HepG2 (cell line): ENCODE measurements at regions not wholly inside any gene's neighbourhood (a gene's known extent, or its start where the extent isn't known, plus 50 kb on each side); places are given as distances from the start of the nearest gene placed in this dataset.

Experiments used
- ATAC-seq: fragments of 200-7000 bp; cut with Tn5 transposase; 3 replicates; pipeline ENCODE4 v1.9.1; 2020; ENCODE audit warnings: mild to moderate bottlenecking, moderate library complexity
- BruUV-seq: library from RNA; stranded (reverse); fragments of 400-500 nt; replicated peaks from 2 replicates; lab custom pipeline; 2021; lab: Mats Ljungman, UMichigan
- CTCF ChIA-PET: fragments of 300-600 bp; formaldehyde crosslinking; extraction: SDS; loops from one replicate; lab custom pipeline; 2021; ENCODE audit warnings: low total read pairs, inconsistent platforms, low intra/inter-chr PET ratio; lab: Yijun Ruan, JAX
- POLR2A ChIA-PET: fragments of 350-600 bp; sonication (Branson Sonifier 250); formaldehyde crosslinking; loops from one replicate; lab custom pipeline; 2020; ENCODE audit warnings: antibody characterized with exemption, inconsistent platforms; lab: Yijun Ruan, JAX
- DNase-seq: peaks from one replicate; pipeline ENCODE4 v3.0.0-alpha.2; 2015; ENCODE audit warnings: low spot score
- FAIRE-seq: peaks from 3 replicates; lab custom pipeline; 2011; peaks lifted over from hg19 to GRCh38; lab: Jason Lieb, UNC
- H2AFZ ChIP-seq: one replicate; pipeline ENCODE4 v1.6.1; 2011; ENCODE audit warnings: low read length, inconsistent platforms
- H3K27ac ChIP-seq: fragments of 300-600 bp; 3 replicates; pipeline ENCODE4 v1.8.0; 2011; ENCODE audit warnings: mixed run types, mild to moderate bottlenecking, mixed read lengths, low read length, inconsistent platforms; ENCODE audit not compliant: insufficient read depth; ENCODE audit errors: extremely low read length
- H3K27me3 ChIP-seq, 2 experiments: fragments of 200-600 bp in 1 of 2; 2 replicates in 1 of 2; 3 replicates in 1 of 2; pipeline versions ENCODE4 v1.6.0 to v1.8.0; 2011; ENCODE audit warnings: low read length in 2 of 2, mild to moderate bottlenecking in 2 of 2, moderate library complexity in 2 of 2, inconsistent platforms in 1 of 2; ENCODE audit not compliant: insufficient read depth in 2 of 2, control insufficient read depth in 1 of 2
- H3K36me3 ChIP-seq, 2 experiments: fragments of 200-600 bp in 1 of 2; replicated peaks in 1 of 2; 2 replicates in 1 of 2; 3 replicates in 1 of 2; pipeline versions ENCODE4 v1.5.1 to v1.8.0; 2011; ENCODE audit warnings: low read length in 2 of 2, inconsistent platforms in 1 of 2; ENCODE audit not compliant: insufficient read depth in 2 of 2, control insufficient read depth in 1 of 2
- H3K4me1 ChIP-seq: 2 replicates; pipeline ENCODE4 v1.5.1; 2012; ENCODE audit warnings: low read length, inconsistent platforms; ENCODE audit not compliant: insufficient read depth
- H3K4me2 ChIP-seq: 2 replicates; pipeline ENCODE4 v1.6.0; 2011; ENCODE audit warnings: low read depth, low read length, inconsistent platforms
- H3K4me3 ChIP-seq, 3 experiments: fragments of 200-600 bp in 1 of 3; sonication (generic), shearing (Covaris generic) in 1 of 3; replicated peaks in 1 of 3; 2 replicates each; pipeline ENCODE4 v1.5.1; 2011 to 2016; ENCODE audit warnings: low read length in 3 of 3, inconsistent platforms in 2 of 3, low read depth in 2 of 3, mild to moderate bottlenecking in 2 of 3, control low read depth in 1 of 3, mixed read lengths in 1 of 3; ENCODE audit not compliant: insufficient read depth in 1 of 3
- H3K79me2 ChIP-seq: one replicate; pipeline ENCODE4 v1.6.1; 2011; ENCODE audit warnings: low read length, inconsistent platforms; ENCODE audit not compliant: insufficient read depth
- H3K9ac ChIP-seq: 2 replicates; pipeline ENCODE4 v1.6.0; 2011; ENCODE audit warnings: mild to moderate bottlenecking, low read depth, low read length, inconsistent platforms; ENCODE audit not compliant: insufficient read depth
- H3K9me3 ChIP-seq: 2 replicates; pipeline ENCODE4 v1.5.1; 2012; ENCODE audit warnings: mild to moderate bottlenecking, low read length
- H4K20me1 ChIP-seq: 2 replicates; pipeline ENCODE4 v1.6.0; 2011; ENCODE audit warnings: inconsistent platforms, mild to moderate bottlenecking, low read length, moderate library complexity; ENCODE audit not compliant: insufficient read depth
- DNMT3B ChIP-seq: conservative IDR thresholded peaks from 2 replicates; pipeline ENCODE4 v1.6.1; 2016; ENCODE audit warnings: missing biosample characterization, control low read depth
- DRAP1 ChIP-seq: IDR thresholded peaks from 2 replicates; pipeline ENCODE4 v1.6.1; 2016; ENCODE audit warnings: missing genetic modification reagents, missing compliant biosample characterization
- GFI1 ChIP-seq: sonication (generic); formaldehyde crosslinking; IDR thresholded peaks from 2 replicates; pipeline ENCODE4 v1.5.0; 2020; ENCODE audit warnings: missing genetic modification reagents, mild to moderate bottlenecking, borderline replicate concordance
- HOXA5 ChIP-seq: sonication (generic); formaldehyde crosslinking; IDR thresholded peaks from 2 replicates; pipeline ENCODE4 v1.4.0; 2020; ENCODE audit warnings: missing genetic modification reagents
- IKZF4 ChIP-seq: sonication (generic); formaldehyde crosslinking; IDR thresholded peaks from 2 replicates; pipeline ENCODE4 v1.5.1; 2020; ENCODE audit warnings: borderline replicate concordance, mild to moderate bottlenecking, low read depth, missing genetic modification reagents; ENCODE audit errors: not compliant biosample characterization
- MNT ChIP-seq: fragments of 450-650 bp; IDR thresholded peaks from 2 replicates; pipeline ENCODE4 v1.6.1; 2016
- PRDM15 ChIP-seq: sonication (generic); formaldehyde crosslinking; IDR thresholded peaks from 2 replicates; pipeline ENCODE4 v1.4.0; 2020; ENCODE audit warnings: missing genetic modification reagents
- RXRB ChIP-seq: IDR thresholded peaks from 2 replicates; pipeline ENCODE4 v1.6.1; 2016; ENCODE audit warnings: borderline replicate concordance, missing genetic modification reagents, missing compliant biosample characterization
- SMAD3 ChIP-seq: sonication (generic); formaldehyde crosslinking; IDR thresholded peaks from 2 replicates; pipeline ENCODE4 v1.4.0; 2020; ENCODE audit warnings: missing genetic modification reagents
- TFDP2 ChIP-seq: sonication (generic); formaldehyde crosslinking; IDR thresholded peaks from 2 replicates; pipeline ENCODE4 v1.4.0; 2020; ENCODE audit warnings: missing genetic modification reagents
- ZBTB4 ChIP-seq: sonication (generic); formaldehyde crosslinking; IDR thresholded peaks from 2 replicates; pipeline ENCODE4 v1.4.0; 2020; ENCODE audit warnings: missing genetic modification reagents, mild to moderate bottlenecking, borderline replicate concordance
- ZNF207 ChIP-seq: fragments of 450-650 bp; IDR thresholded peaks from 2 replicates; pipeline ENCODE4 v1.6.1; 2016; ENCODE audit warnings: antibody characterized with exemption, borderline replicate concordance
- ZNF430 ChIP-seq: sonication (generic); formaldehyde crosslinking; IDR thresholded peaks from 2 replicates; pipeline ENCODE4 v1.9.0; 2021; ENCODE audit warnings: mild to moderate bottlenecking, missing genetic modification reagents
- ZNF446 ChIP-seq: sonication (generic); formaldehyde crosslinking; IDR thresholded peaks from 2 replicates; pipeline ENCODE4 v1.5.0; 2020; ENCODE audit warnings: mild to moderate bottlenecking, missing genetic modification reagents
- ZNF549 ChIP-seq: sonication (generic); formaldehyde crosslinking; IDR thresholded peaks from 2 replicates; pipeline ENCODE4 v1.5.0; 2020; ENCODE audit warnings: missing genetic modification reagents
- ZSCAN25 ChIP-seq: sonication (generic); formaldehyde crosslinking; IDR thresholded peaks from 2 replicates; pipeline ENCODE4 v1.8.0; 2022; ENCODE audit warnings: mild to moderate bottlenecking, missing genetic modification reagents
- WGBS: methylation state at CpG from one replicate; pipeline ENCODE4 v1.1.6; 2017; ENCODE audit warnings: low lambda C conversion rate; 5-methylcytosine and 5-hydroxymethylcytosine counted together
- in situ Hi-C: cut with HindIII; loops from 2 replicates; pipeline ENCODE4 v1.10.0; 2017; ENCODE audit warnings: low pct_unique_long_range_greater_than_20kb; ENCODE audit not compliant: extremely low pct_ligation_motif_present
- intact Hi-C: fragments of 100-400 bp; cut with micrococcal nuclease; formaldehyde crosslinking; loops from one replicate; pipeline ENCODE4 v1.10.0; 2022; ENCODE audit not compliant: unreplicated experiment

- FAIRE-seq (no peak), ATAC-seq (no peak), DNase-seq (no peak)
- Histone ChIP-seq H3K36me3 (no peaks in the 10 kb centered on the region), H4K20me1 (no peaks in the 10 kb centered on the region), H3K4me1 (no peaks in the 10 kb centered on the region), H3K9ac (no peak overlapping the region), H3K4me2 (no peak overlapping the region), H3K79me2 (no peaks in the 10 kb centered on the region), H3K27ac (no peak overlapping the region), H3K9me3 (no peaks in the 10 kb centered on the region), H2AFZ (no peak overlapping the region), H3K4me3 (no peak overlapping the region), H3K27me3 (no peaks in the 10 kb centered on the region)
- ChIA-PET CTCF (no interaction called here), POLR2A (no interaction called here)
- in situ Hi-C loops (no loop called here), intact Hi-C loops (no loop called here)
- no TSS peak for BruUV-seq
- 64% methylated on average over 11 of the region's 17 CpGs for WGBS
- TF ChIP-seq SMAD3 (CRISPR knock-in tag) = no peak
- no peak for TF ChIP-seq ZNF446
- TF ChIP-seq ZSCAN25 (CRISPR knock-in tag) = no peak
- no peak for TF ChIP-seq IKZF4 (CRISPR knock-in tag)
- TF ChIP-seq PRDM15 = no peak
- TF ChIP-seq HOXA5 = no peak
- TF ChIP-seq DNMT3B (CRISPR knock-in tag) = no peak
- no peak for TF ChIP-seq MNT
- no peak for TF ChIP-seq TFDP2
- TF ChIP-seq RXRB = no peak
- TF ChIP-seq DRAP1 (CRISPR knock-in tag) = no peak
- TF ChIP-seq ZBTB4 (CRISPR knock-in tag) = no peak
- TF ChIP-seq ZNF207 = no peak
- no peak for TF ChIP-seq ZNF430 (CRISPR knock-in tag)
- TF ChIP-seq ZNF549 (CRISPR knock-in tag) = no peak
- TF ChIP-seq GFI1 (CRISPR knock-in tag) = no peak
Measured at GRCh38 chr5:28926422-28926821, 1888.0 kb upstream of the CDH9 start.
